GM21786 (cell line): ENCODE measurements at regions not wholly inside any gene's neighbourhood (a gene's known extent, or its start where the extent isn't known, plus 50 kb on each side); places are given as distances from the start of the nearest gene placed in this dataset.
"Not testable (repeated sequence)": the region's sequence is repeated elsewhere in the genome, so short reads cannot be mapped to it uniquely, and the experiment has no call there.

ENCODE experiments used
- ATAC-seq: cut with Tn5 transposase; IDR thresholded peaks from one replicate; pipeline ENCODE4 v1.9.1; 2021; ENCODE audit not compliant: unreplicated experiment

DNA sequence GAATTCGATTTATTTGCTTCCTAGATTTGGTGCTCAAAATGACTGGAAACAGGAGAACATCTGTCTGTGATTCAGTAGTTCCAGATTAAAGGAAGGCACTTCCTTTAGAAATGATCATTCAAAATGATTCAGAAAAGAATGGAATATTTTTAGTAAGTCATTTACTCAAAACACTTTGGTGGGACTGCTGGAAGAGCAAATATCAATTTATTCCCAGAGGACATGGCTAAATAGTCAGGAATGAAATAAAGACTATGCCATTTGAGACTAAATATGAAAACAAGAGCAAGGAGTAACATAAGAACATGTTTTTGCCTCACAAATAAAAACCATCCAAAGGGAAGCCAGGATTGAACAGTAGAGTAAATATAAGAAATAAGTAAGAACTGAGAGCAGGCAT, 138.6 kb upstream of the RASA1 start:
- ATAC-seq: no peak

DNA sequence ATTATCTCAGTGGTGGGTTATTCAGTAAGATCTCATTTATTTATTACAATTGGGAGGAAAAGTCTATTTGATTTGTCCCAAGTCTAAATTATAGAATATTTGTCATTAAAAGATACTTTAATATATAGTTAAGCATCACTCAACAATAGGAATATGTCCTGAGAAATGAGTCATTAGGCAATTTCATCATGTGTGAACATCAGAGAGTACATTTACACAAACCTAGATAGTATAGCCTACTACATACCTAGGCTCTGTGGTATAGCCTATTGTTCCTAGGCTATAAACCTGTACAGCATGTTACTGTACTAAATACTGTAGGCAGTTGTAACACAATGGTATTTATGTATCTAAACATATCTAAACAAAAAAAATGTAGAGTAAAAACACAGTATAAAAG, 135.0 kb upstream of the RASA1 start:
- ATAC-seq: no peak

GRCh38 chr5:87134513-87134912, 133.2 kb upstream of the RASA1 start:
- ATAC-seq: not testable (repeated sequence)

DNA sequence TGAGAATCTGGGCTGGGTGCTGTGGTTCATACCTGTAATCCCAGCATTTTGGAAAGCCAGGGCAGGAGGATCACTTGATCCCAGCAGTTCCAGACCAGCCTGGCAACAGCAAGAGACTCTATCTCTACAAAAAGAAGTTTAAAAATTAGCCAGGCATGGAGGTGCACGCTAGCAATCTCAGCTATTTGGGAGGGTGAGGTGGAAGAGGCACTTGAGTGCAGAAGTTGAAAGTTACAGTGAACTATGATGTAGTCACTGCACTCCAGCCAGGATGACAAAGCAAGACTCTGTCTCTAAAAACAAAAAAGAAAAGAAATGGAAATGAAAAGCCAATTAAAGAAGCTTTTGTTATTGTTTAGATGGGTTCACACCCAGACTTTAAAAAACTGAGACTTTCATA, 131.6 kb upstream of the RASA1 start:
- ATAC-seq: no peak

DNA sequence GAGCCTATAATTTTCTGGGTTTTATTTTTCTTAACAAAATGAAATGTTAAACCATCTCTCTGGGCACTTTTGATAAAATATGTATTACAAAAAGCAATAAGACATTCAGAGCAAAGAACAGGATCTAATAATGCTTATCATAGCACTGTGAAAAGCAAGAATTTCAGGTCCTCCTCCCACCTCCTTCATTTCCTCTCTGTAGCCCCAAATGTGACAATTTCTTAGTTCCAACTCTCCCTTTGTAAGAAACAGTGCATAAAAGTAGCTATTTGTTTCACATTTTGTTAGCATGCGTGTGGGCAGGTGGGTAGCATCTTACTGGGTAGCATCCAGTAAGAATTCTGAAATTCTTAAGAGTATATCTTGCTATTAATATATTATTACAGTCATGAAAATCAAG, 130.9 kb upstream of the RASA1 start:
- ATAC-seq: no peak

DNA sequence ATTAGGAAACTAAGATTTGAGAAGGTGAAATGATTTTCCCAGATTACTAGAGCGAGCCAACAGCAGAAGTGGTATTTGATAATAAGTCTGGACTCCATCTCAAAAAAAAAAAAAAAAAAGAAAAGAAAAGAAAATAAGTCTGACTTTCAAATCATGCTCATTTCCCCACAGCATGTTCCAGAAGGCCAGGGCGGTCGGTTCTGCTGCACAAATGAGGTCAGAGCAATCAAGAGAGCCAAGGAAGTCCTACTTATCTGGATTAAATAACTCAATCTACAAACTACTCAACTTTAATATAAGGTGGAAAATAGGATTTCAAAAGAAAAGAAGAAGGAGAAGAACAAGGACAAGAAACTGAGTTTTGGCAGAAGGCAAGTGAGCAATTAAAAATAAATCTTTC, 130.4 kb upstream of the RASA1 start:
- ATAC-seq: no peak

- ATAC-seq: no peak
Measured at GRCh38 chr5:87138091-87138805, 129.4 kb upstream of the RASA1 start.

GRCh38 chr5:87139795-87140194, 127.9 kb upstream of the RASA1 start:
- ATAC-seq: no peak

- ATAC-seq: no peak
Measured at GRCh38 chr5:87141544-87141943, 126.1 kb upstream of the RASA1 start.

GRCh38 chr5:87145853-87146252, 121.8 kb upstream of the RASA1 start:
- not testable (repeated sequence) for ATAC-seq

GRCh38 chr5:87147441-87147840, 120.2 kb upstream of the RASA1 start:
- ATAC-seq: no peak

GRCh38 chr5:87150630-87151029, 117.1 kb upstream of the RASA1 start:
- no peak for ATAC-seq

- no peak for ATAC-seq
Measured at GRCh38 chr5:87151547-87151946, 116.1 kb upstream of the RASA1 start.

DNA sequence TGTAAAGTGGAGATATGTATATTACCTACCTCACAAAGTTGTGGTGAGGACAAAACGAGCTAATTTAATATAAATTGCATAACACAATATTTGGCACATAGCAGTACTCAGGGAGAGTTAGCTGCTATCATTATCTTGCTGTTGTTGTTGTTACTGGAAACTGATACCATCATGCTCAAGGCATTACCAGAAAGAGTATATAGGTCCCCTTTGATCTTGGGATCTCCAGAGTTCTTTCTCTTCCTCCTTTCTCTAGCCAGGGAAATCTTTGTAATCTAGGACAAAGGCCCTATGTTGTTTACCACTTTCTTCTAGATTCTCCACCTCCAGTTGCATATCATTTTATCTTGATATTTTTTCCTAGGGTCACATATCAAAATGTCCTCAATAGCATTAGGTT, 114.8 kb upstream of the RASA1 start:
- no peak for ATAC-seq

GRCh38 chr5:87154191-87154590, 113.5 kb upstream of the RASA1 start:
- no peak for ATAC-seq

DNA sequence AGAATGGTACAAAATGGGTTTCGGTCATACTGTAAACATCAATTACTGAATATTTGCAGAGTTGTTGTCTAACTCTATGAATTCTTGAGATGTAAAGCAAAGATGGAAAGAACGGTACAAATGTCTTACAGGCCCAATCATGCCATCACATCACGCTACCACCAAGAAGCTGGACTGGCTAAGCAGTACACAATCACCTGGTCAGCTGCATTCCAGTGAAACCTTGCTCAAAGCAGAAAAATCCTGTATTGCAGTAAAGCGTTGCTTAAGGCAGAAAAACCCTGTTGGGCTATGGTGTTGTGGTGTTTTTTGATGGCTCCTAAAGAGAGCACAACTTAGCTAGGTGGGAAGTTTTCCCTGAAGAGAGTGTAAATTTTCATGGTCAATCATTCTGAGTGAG, 112.6 kb upstream of the RASA1 start:
- ATAC-seq: no peak

- no peak for ATAC-seq
Measured at GRCh38 chr5:87156631-87157030, 111.1 kb upstream of the RASA1 start.

GRCh38 chr5:87164409-87164808, 103.3 kb upstream of the RASA1 start:
- no peak for ATAC-seq

GRCh38 chr5:87169300-87169991, 98.2 kb upstream of the RASA1 start:
- ATAC-seq: no peak

GRCh38 chr5:87170799-87171198, 96.9 kb upstream of the RASA1 start:
- no peak for ATAC-seq

DNA sequence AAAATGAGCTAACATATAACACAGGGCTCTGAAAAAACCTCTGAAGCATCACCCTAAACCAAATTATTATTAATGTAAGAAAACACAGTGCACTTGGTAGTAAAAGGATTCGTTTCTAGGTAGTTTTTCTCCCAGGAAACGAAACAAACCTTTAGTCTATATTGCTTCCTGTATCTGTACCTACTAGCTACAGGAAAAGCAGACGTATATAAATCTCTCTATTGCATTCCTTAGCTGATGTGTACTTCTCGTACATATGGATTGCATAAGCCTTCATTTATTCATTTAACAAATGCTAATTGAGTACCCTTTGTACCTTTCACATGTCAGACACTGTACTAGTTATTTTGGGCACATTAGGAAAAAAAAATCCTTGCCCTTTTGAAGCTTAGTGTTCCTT, 85.0 kb upstream of the RASA1 start:
- ATAC-seq: no peak

DNA sequence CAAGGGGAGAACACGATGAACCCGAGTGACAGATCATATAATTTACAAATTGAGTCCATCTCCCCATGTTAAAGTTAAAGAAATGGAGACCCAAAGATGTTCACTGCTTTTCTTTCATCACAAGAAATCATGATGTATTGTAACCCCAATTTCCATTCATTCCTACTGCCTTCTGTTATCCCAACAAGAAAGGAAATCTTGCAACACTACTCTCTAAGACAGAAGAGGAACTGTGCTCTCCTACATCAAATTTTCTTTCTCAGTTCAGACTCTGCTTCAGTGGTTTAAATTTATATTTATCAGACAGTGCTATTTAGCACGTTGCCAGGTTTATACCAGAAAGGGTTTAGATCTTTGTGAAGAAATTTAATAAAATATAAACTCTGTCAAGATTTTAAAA, 83.8 kb upstream of the RASA1 start:
- ATAC-seq: no peak

DNA sequence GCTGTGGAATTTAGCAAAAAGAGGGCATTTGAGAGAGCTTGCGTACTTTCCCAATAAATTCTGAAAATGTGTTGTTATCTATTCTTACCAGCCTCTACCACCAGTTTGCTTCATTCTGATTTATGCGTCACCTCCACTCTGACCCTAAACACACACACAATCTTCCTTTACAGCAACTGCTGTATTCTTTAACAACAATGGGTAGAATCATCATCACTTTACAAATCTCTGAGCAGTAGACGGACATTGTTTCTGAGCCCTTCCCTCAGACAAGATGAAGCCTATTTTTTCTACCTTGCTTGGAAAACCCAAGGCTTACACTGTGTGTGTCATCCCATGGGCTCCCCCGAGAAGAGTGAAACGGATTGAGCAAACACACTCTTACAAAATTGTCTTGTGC, 83.1 kb upstream of the RASA1 start:
- no peak for ATAC-seq
